ENCODE measurements at regions not wholly inside any gene's neighbourhood (a gene's known extent, or its start where the extent isn't known, plus 50 kb on each side); places are given as distances from the start of the nearest gene placed in this dataset.

DNA sequence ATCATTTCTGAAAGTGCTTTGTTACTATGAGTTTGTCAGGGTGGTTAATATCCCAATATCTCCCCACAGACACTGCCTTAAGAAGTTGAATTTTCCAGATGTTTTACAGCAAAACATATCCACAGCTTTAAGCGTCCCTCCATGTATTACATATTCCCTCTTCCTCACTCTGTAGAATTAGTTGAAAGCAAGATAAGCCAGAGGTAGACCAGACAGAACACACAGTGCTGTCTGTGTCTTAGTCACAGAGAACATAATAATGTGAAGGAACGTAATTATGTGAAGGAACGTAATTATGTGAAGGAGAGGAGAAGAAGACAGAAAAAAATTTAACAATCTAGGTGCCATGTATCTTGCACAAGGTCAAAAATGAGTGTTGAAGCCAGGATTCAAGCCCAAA is 81.9 kb upstream of the LRATD1 start:
- POLR2A ChIA-PET = no interaction called here
- in situ Hi-C loops (cut with HindIII; ENCODE audit: extremely low pct_ligation_motif_present, low pct_unique_long_range_greater_than_20kb) = no loop called here
- DNase-seq (ENCODE audit: low spot score) = no peak
- CTCF ChIA-PET (ENCODE audit: low intra/inter-chr PET ratio, low total read pairs) = no interaction called here
- no peak overlapping the region for H3K9ac ChIP-seq (ENCODE audit: insufficient read depth, low read depth, low read length)
- intact Hi-C loops (cut with micrococcal nuclease; ENCODE audit: unreplicated experiment) = no loop called here
- H2AFZ ChIP-seq (ENCODE audit: low read length) = no peak overlapping the region
- no peaks in the 10 kb centered on the region for H3K4me1 ChIP-seq (ENCODE audit: insufficient read depth, low read length)
- no peak overlapping the region for H3K4me3 ChIP-seq (replicated peaks in 1 of 3; ENCODE audit: insufficient read depth in 1 of 3, low read depth in 2 of 3, low read length in 3 of 3)
- no TSS peak for BruUV-seq (replicated peaks)
- FAIRE-seq = no peak
- ATAC-seq = no peak
- H3K36me3 ChIP-seq (replicated peaks in 1 of 2; ENCODE audit: control insufficient read depth in 1 of 2, insufficient read depth in 2 of 2, low read length in 2 of 2) = no peaks in the 10 kb centered on the region
- WGBS (ENCODE audit: low lambda C conversion rate) = 11% methylated on average over 3 of the region's 3 CpGs
- H3K27ac ChIP-seq (ENCODE audit: extremely low read length, insufficient read depth, low read length) = no peak overlapping the region
- H3K79me2 ChIP-seq (ENCODE audit: insufficient read depth, low read length) = no peaks in the 10 kb centered on the region
- no peaks in the 10 kb centered on the region for H3K9me3 ChIP-seq (ENCODE audit: low read length)
- H3K27me3 ChIP-seq (ENCODE audit: control insufficient read depth in 1 of 2, insufficient read depth in 2 of 2, low read length in 2 of 2) = no peaks in the 10 kb centered on the region
- H3K4me2 ChIP-seq (ENCODE audit: low read depth, low read length) = no peak overlapping the region
- H4K20me1 ChIP-seq (ENCODE audit: insufficient read depth, low read length) = no peaks in the 10 kb centered on the region
- TF ChIP-seq ZNF496 (CRISPR knock-in tag; IDR thresholded peaks at IDR 0.05; ENCODE audit: insufficient replicate concordance) (no peak), BHLHE40 (IDR thresholded peaks at IDR 0.05; ENCODE audit: low read length) (no peak), ZSCAN30 (CRISPR knock-in tag; IDR thresholded peaks at IDR 0.05) (no peak), SMAD1 (CRISPR knock-in tag; IDR thresholded peaks at IDR 0.05; ENCODE audit: borderline replicate concordance, low read depth) (no peak), ZNF260 (CRISPR knock-in tag; IDR thresholded peaks at IDR 0.05; ENCODE audit: borderline replicate concordance, low read depth) (no peak), ZSCAN21 (CRISPR knock-in tag; IDR thresholded peaks at IDR 0.05; ENCODE audit: borderline replicate concordance) (no peak), EP300 (IDR thresholded peaks at IDR 0.05; ENCODE audit: low read depth in 2 of 2, low read length in 2 of 2) (no peak), EP300 (CRISPR knock-in tag; IDR thresholded peaks at IDR 0.05; ENCODE audit: borderline replicate concordance) (no peak), ZBTB20 (CRISPR knock-in tag; IDR thresholded peaks at IDR 0.05; ENCODE audit: borderline replicate concordance, low read depth) (no peak), ZSCAN25 (CRISPR knock-in tag; IDR thresholded peaks at IDR 0.05) (no peak), SOX13 (IDR thresholded peaks at IDR 0.05) (no peak), SOX13 (CRISPR knock-in tag; conservative IDR thresholded peaks at IDR 0.05 in 1 of 2, IDR thresholded peaks at IDR 0.05 in 1 of 2) (no peak), HOXA3 (CRISPR knock-in tag; IDR thresholded peaks at IDR 0.05) (no peak)
- TF ChIP-seq, protein P1, sequence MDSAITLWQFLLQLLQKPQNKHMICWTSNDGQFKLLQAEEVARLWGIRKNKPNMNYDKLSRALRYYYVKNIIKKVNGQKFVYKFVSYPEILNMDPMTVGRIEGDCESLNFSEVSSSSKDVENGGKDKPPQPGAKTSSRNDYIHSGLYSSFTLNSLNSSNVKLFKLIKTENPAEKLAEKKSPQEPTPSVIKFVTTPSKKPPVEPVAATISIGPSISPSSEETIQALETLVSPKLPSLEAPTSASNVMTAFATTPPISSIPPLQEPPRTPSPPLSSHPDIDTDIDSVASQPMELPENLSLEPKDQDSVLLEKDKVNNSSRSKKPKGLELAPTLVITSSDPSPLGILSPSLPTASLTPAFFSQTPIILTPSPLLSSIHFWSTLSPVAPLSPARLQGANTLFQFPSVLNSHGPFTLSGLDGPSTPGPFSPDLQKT (CRISPR knock-in tag; IDR thresholded peaks at IDR 0.05; ENCODE audit: borderline replicate concordance) = no peak
- TF ChIP-seq, protein P2, sequence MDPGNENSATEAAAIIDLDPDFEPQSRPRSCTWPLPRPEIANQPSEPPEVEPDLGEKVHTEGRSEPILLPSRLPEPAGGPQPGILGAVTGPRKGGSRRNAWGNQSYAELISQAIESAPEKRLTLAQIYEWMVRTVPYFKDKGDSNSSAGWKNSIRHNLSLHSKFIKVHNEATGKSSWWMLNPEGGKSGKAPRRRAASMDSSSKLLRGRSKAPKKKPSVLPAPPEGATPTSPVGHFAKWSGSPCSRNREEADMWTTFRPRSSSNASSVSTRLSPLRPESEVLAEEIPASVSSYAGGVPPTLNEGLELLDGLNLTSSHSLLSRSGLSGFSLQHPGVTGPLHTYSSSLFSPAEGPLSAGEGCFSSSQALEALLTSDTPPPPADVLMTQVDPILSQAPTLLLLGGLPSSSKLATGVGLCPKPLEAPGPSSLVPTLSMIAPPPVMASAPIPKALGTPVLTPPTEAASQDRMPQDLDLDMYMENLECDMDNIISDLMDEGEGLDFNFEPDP (CRISPR knock-in tag; conservative IDR thresholded peaks at IDR 0.05) = no peak
- TF ChIP-seq, protein P3, sequence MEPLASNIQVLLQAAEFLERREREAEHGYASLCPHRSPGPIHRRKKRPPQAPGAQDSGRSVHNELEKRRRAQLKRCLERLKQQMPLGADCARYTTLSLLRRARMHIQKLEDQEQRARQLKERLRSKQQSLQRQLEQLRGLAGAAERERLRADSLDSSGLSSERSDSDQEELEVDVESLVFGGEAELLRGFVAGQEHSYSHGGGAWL (CRISPR knock-in tag; IDR thresholded peaks at IDR 0.05) = no peak

Data from HepG2 (cell line).